ENCODE measurements at regions not wholly inside any gene's neighbourhood (a gene's known extent, or its start where the extent isn't known, plus 50 kb on each side); places are given as distances from the start of the nearest gene placed in this dataset.

DNA sequence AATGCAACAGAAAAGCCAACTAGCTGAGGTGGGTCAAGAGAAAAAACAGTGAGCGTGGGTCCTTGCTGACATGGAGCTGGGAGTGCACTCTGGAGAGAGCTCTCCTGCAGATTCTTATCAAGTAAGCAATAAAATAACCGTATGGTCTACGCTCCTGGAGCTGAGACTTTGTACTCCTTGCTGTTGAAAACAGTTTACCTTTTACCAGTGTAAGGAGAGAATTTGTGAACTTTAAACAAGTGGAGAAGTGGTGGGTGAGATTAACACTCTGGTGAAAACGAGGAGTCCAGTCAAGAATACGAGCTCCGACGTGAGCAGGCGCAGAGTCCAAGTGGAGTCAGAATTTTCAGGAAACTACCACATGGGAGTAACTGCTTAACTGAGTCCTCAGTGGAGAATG, 156.1 kb upstream of the ERCC6L2 start (continued):
- TF ChIP-seq ZIC2 (tag by site-specific recombination; IDR thresholded peaks at IDR 0.05) (peak; percentile 64), ZNF521 (tag by site-specific recombination; IDR thresholded peaks at IDR 0.05) (no peak), ZNF175 (tag by site-specific recombination; IDR thresholded peaks at IDR 0.05) (no peak), ZNF677 (tag by site-specific recombination; IDR thresholded peaks at IDR 0.05) (no peak), WT1 (tag by site-specific recombination; IDR thresholded peaks at IDR 0.05) (peak; percentile 51; the same call in 1 of the 2 replicates), ZNF335 (tag by site-specific recombination; conservative IDR thresholded peaks at IDR 0.05) (no peak), ZNF785 (tag by site-specific recombination; IDR thresholded peaks at IDR 0.05) (no peak)
- TF ChIP-seq, protein P1, sequence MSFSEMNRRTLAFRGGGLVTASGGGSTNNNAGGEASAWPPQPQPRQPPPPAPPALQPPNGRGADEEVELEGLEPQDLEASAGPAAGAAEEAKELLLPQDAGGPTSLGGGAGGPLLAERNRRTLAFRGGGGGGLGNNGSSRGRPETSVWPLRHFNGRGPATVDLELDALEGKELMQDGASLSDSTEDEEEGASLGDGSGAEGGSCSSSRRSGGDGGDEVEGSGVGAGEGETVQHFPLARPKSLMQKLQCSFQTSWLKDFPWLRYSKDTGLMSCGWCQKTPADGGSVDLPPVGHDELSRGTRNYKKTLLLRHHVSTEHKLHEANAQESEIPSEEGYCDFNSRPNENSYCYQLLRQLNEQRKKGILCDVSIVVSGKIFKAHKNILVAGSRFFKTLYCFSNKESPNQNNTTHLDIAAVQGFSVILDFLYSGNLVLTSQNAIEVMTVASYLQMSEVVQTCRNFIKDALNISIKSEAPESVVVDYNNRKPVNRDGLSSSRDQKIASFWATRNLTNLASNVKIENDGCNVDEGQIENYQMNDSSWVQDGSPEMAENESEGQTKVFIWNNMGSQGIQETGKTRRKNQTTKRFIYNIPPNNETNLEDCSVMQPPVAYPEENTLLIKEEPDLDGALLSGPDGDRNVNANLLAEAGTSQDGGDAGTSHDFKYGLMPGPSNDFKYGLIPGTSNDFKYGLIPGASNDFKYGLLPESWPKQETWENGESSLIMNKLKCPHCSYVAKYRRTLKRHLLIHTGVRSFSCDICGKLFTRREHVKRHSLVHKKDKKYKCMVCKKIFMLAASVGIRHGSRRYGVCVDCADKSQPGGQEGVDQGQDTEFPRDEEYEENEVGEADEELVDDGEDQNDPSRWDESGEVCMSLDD (tag by site-specific recombination; IDR thresholded peaks at IDR 0.05) = no peak
- TF ChIP-seq, protein P2, sequence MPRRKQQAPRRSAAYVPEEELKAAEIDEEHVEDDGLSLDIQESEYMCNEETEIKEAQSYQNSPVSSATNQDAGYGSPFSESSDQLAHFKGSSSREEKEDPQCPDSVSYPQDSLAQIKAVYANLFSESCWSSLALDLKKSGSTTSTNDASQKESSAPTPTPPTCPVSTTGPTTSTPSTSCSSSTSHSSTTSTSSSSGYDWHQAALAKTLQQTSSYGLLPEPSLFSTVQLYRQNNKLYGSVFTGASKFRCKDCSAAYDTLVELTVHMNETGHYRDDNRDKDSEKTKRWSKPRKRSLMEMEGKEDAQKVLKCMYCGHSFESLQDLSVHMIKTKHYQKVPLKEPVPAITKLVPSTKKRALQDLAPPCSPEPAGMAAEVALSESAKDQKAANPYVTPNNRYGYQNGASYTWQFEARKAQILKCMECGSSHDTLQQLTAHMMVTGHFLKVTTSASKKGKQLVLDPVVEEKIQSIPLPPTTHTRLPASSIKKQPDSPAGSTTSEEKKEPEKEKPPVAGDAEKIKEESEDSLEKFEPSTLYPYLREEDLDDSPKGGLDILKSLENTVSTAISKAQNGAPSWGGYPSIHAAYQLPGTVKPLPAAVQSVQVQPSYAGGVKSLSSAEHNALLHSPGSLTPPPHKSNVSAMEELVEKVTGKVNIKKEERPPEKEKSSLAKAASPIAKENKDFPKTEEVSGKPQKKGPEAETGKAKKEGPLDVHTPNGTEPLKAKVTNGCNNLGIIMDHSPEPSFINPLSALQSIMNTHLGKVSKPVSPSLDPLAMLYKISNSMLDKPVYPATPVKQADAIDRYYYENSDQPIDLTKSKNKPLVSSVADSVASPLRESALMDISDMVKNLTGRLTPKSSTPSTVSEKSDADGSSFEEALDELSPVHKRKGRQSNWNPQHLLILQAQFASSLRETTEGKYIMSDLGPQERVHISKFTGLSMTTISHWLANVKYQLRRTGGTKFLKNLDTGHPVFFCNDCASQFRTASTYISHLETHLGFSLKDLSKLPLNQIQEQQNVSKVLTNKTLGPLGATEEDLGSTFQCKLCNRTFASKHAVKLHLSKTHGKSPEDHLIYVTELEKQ (tag by site-specific recombination; IDR thresholded peaks at IDR 0.05; ENCODE audit: borderline replicate concordance) = no peak

DNA sequence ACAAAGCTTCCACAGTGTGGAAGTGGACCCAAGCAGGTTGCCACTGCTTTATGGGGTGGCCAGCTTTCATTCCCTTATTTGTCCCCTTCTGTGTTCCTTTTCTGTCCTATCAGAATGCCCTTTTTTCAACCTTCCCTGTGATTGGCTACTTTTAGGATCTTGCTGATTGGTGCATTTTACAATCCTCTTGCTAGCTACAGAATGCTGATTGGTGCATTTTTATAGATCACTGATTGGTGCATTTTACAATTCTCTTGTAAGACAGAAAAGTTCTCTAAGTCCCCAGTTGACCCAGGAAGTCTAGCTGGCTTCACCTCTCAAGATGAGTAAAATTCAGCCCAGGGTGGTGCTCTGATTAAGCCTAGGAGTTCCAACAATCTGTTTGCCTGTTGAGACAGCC, 157.2 kb upstream of the ERCC6L2 start:
- ChIA-PET CTCF (interaction anchor here (0.7 to 1.5 kb wide), 2 partner anchors 8 to 82 kb away, joined by 3 to 12 read pairs; no protein-coding TSS in a partner anchor), POLR2A (no interaction called here)
- Histone ChIP-seq H3K36me3 (ENCODE audit: control insufficient read depth in 2 of 2, insufficient read depth in 1 of 2, low read length in 2 of 2) (no peaks in the 10 kb centered on the region), H3K4me1 (ENCODE audit: control insufficient read depth, insufficient read depth, low read length) (peaks cover 12% of the 10 kb centered on the region), H3K27ac (ENCODE audit: extremely low read depth, low read depth, low read length) (no peak overlapping the region), H3K4me3 (ENCODE audit: low read depth, low read length) (no peak overlapping the region), H3K9me3 (ENCODE audit: control insufficient read depth, insufficient read depth, low read depth, low read length) (no peaks in the 10 kb centered on the region)
- no peak for TF ChIP-seq ZFP69B (tag by site-specific recombination; IDR thresholded peaks at IDR 0.05)
- no peak for TF ChIP-seq ZNF621 (tag by site-specific recombination; IDR thresholded peaks at IDR 0.05)
- TF ChIP-seq, protein P3, sequence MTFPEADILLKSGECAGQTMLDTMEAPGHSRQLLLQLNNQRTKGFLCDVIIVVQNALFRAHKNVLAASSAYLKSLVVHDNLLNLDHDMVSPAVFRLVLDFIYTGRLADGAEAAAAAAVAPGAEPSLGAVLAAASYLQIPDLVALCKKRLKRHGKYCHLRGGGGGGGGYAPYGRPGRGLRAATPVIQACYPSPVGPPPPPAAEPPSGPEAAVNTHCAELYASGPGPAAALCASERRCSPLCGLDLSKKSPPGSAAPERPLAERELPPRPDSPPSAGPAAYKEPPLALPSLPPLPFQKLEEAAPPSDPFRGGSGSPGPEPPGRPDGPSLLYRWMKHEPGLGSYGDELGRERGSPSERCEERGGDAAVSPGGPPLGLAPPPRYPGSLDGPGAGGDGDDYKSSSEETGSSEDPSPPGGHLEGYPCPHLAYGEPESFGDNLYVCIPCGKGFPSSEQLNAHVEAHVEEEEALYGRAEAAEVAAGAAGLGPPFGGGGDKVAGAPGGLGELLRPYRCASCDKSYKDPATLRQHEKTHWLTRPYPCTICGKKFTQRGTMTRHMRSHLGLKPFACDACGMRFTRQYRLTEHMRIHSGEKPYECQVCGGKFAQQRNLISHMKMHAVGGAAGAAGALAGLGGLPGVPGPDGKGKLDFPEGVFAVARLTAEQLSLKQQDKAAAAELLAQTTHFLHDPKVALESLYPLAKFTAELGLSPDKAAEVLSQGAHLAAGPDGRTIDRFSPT (tag by site-specific recombination; IDR thresholded peaks at IDR 0.05) = no peak
- TF ChIP-seq, protein P4, sequence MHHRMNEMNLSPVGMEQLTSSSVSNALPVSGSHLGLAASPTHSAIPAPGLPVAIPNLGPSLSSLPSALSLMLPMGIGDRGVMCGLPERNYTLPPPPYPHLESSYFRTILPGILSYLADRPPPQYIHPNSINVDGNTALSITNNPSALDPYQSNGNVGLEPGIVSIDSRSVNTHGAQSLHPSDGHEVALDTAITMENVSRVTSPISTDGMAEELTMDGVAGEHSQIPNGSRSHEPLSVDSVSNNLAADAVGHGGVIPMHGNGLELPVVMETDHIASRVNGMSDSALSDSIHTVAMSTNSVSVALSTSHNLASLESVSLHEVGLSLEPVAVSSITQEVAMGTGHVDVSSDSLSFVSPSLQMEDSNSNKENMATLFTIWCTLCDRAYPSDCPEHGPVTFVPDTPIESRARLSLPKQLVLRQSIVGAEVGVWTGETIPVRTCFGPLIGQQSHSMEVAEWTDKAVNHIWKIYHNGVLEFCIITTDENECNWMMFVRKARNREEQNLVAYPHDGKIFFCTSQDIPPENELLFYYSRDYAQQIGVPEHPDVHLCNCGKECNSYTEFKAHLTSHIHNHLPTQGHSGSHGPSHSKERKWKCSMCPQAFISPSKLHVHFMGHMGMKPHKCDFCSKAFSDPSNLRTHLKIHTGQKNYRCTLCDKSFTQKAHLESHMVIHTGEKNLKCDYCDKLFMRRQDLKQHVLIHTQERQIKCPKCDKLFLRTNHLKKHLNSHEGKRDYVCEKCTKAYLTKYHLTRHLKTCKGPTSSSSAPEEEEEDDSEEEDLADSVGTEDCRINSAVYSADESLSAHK (tag by site-specific recombination; IDR thresholded peaks at IDR 0.05) = no peak
- TF ChIP-seq, protein P5, sequence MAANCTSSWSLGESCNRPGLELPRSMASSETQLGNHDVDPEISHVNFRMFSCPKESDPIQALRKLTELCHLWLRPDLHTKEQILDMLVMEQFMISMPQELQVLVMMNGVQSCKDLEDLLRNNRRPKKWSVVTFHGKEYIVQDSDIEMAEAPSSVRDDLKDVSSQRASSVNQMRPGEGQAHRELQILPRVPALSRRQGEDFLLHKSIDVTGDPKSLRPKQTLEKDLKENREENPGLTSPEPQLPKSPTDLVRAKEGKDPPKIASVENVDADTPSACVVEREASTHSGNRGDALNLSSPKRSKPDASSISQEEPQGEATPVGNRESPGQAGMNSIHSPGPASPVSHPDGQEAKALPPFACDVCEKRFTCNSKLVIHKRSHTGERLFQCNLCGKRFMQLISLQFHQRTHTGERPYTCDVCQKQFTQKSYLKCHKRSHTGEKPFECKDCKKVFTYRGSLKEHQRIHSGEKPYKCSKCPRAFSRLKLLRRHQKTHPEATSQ (tag by site-specific recombination; IDR thresholded peaks at IDR 0.05) = no peak
- no peak for TF ChIP-seq ZNF175 (tag by site-specific recombination; IDR thresholded peaks at IDR 0.05)
- no peak for TF ChIP-seq ZFP41 (tag by site-specific recombination; IDR thresholded peaks at IDR 0.05; ENCODE audit: borderline replicate concordance)
- no peak for TF ChIP-seq KLF10 (tag by site-specific recombination; IDR thresholded peaks at IDR 0.05)
- TF ChIP-seq ZNF366 (tag by site-specific recombination; conservative IDR thresholded peaks at IDR 0.05) = no peak
- TF ChIP-seq ZNF2 (tag by site-specific recombination; IDR thresholded peaks at IDR 0.05) = no peak
- TF ChIP-seq YY1 (tag by site-specific recombination; IDR thresholded peaks at IDR 0.05) = no peak
